Parathyroid adenoma (tissue), 2 donors: ENCODE measurements at regions not wholly inside any gene's neighbourhood (a gene's known extent, or its start where the extent isn't known, plus 50 kb on each side); places are given as distances from the start of the nearest gene placed in this dataset.
"Not testable (repeated sequence)": the region's sequence is repeated elsewhere in the genome, so short reads cannot be mapped to it uniquely, and the experiment has no call there.

ENCODE experiments used
- H2AFZ ChIP-seq: fragments of 300-600 bp; sonication (generic); one replicate; pipeline ENCODE4 v1.7.0; 2017; ENCODE audit warnings: antibody characterized with exemption, mild to moderate bottlenecking
- H3K27ac ChIP-seq: fragments of 300-600 bp; sonication (generic); one replicate; pipeline ENCODE4 v1.7.0; 2017
- H3K27me3 ChIP-seq: fragments of 300-600 bp; sonication (generic); one replicate; pipeline ENCODE4 v1.7.0; 2017; ENCODE audit warnings: low read length; ENCODE audit not compliant: control insufficient read depth, insufficient read depth
- H3K36me3 ChIP-seq: fragments of 300-600 bp; sonication (generic); one replicate; pipeline ENCODE4 v1.7.0; 2017; ENCODE audit warnings: low read length; ENCODE audit not compliant: control insufficient read depth, insufficient read depth
- H3K4me1 ChIP-seq: fragments of 300-600 bp; sonication (generic); one replicate; pipeline ENCODE4 v1.7.0; 2017; ENCODE audit warnings: control low read depth
- H3K4me2 ChIP-seq: fragments of 300-600 bp; sonication (generic); one replicate; pipeline ENCODE4 v1.7.0; 2017; ENCODE audit warnings: low read length
- H3K4me3 ChIP-seq: fragments of 300-600 bp; sonication (generic); one replicate; pipeline ENCODE4 v1.7.0; 2017; ENCODE audit warnings: low read depth, low read length
- H3K79me2 ChIP-seq: fragments of 300-600 bp; sonication (generic); one replicate; pipeline ENCODE4 v1.7.0; 2017; ENCODE audit warnings: control low read depth
- H3K9ac ChIP-seq: fragments of 300-600 bp; sonication (generic); one replicate; pipeline ENCODE4 v1.7.0; 2017; ENCODE audit warnings: mild to moderate bottlenecking
- H3K9me3 ChIP-seq: fragments of 300-600 bp; sonication (generic); one replicate; pipeline ENCODE4 v1.7.0; 2017; ENCODE audit warnings: low read length; ENCODE audit not compliant: control insufficient read depth
- CTCF ChIP-seq: fragments of 300-600 bp; sonication (generic); IDR thresholded peaks from one replicate; pipeline ENCODE4 v1.7.0; 2017; ENCODE audit warnings: antibody characterized with exemption, mild to moderate bottlenecking
- donor health status: primary hyperparathyroidism.

DNA sequence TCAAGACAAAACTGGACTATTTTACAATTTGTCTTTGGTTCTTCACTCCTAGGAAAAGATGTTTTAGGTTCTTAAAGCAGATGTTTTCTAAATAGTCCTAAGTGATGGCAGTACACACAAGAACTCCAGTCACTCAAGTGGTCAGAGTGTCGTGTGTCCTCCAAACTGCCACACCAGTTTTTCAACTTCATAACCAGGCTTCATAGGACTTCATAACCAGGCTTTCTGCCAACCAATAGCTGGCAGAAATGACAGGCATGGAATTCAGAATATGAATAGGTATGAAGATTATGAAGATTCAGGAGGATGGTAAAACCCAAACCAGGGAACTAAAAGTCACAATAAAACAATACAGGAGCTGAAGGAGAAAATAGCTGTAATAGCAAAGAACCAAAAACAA lies 721.2 kb upstream of the SEMA3D start:
- no peak overlapping the region for H3K4me2 ChIP-seq

DNA sequence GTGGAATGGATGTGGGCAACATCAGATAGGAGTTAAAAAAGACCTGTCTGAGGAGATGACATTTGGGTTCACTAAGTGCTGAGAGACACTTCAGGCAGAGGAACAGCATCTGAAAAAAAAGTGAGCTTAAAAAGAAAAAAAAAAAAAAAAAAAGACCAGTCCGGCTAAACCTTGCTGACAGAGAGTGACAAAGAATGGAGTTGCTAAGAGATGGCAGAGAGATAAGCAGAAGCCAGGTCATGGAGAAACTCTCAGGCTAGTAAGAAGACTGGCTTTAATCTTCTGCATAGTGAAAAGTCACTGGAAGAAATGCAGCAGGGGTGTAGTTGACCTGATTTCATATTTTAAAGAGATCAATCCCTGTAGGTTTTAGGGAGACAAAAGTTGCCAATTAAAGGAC lies 711.1 kb upstream of the SEMA3D start:
- H3K9me3 ChIP-seq = no peaks in the 10 kb centered on the region
- H3K4me2 ChIP-seq = no peak overlapping the region
- H3K27ac ChIP-seq = no peak overlapping the region
- H3K4me1 ChIP-seq = no peaks in the 10 kb centered on the region
- no peaks in the 10 kb centered on the region for H3K27me3 ChIP-seq
- H3K9ac ChIP-seq = no peak overlapping the region
- H3K79me2 ChIP-seq = no peaks in the 10 kb centered on the region
- H3K4me3 ChIP-seq = no peak overlapping the region
- H3K36me3 ChIP-seq = no peaks in the 10 kb centered on the region
- no peak overlapping the region for H2AFZ ChIP-seq
- no peak for TF ChIP-seq CTCF

More for the DNA sequence above, 721.2 kb upstream of the SEMA3D start:
- Histone ChIP-seq H3K4me3 (no peak overlapping the region), H3K9ac (no peak overlapping the region), H2AFZ (no peak overlapping the region), H3K9me3 (no peaks in the 10 kb centered on the region), H3K36me3 (no peaks in the 10 kb centered on the region), H3K27me3 (no peaks in the 10 kb centered on the region), H3K27ac (no peak overlapping the region), H3K4me1 (no peaks in the 10 kb centered on the region), H3K79me2 (no peaks in the 10 kb centered on the region)
- no peak for TF ChIP-seq CTCF

DNA sequence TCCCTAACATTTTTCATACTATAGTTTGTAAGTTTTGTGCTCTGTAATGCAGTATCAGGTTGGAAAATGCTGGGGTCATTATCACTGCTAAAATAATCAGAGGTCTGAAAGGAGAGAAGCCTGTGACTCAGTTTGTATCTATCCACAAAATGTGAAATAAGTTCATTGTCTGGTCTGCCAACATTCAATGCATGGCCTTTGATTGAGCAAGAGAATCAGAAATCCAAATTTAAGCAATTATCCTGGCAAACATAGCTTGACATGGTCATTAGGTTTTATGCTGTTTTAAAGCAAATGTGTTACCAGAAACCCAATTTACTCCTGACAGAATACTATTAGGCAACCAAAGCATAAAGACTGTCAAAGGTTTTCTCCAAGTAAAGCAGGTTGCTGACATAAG lies 709.7 kb upstream of the SEMA3D start:
- H3K36me3 ChIP-seq = no peaks in the 10 kb centered on the region
- no peak overlapping the region for H3K27ac ChIP-seq
- no peak for TF ChIP-seq CTCF
- H3K27me3 ChIP-seq = no peaks in the 10 kb centered on the region
- no peaks in the 10 kb centered on the region for H3K4me1 ChIP-seq
- no peak overlapping the region for H3K4me2 ChIP-seq
- no peak overlapping the region for H3K4me3 ChIP-seq
- H3K9me3 ChIP-seq = no peaks in the 10 kb centered on the region
- no peak overlapping the region for H3K9ac ChIP-seq
- no peaks in the 10 kb centered on the region for H3K79me2 ChIP-seq
- no peak overlapping the region for H2AFZ ChIP-seq

DNA sequence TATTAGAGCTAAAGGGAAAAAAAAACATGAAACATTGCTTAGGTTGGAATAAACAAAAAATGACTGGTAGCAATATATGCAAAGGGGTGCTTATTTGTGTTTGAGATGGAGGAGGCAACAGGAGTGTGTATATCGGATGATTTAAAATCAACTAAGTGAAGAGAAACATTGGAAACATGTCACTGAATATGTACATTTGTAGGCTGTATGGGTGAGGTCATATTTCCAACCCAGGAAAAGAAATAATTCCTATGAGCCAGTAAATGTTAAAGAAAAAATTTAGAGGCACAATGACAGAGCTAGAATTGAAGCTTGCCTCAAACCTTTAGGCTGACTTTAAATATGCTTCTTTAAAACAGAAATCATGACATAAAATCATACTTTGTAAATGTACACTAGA lies 709.0 kb upstream of the SEMA3D start:
- no peaks in the 10 kb centered on the region for H3K79me2 ChIP-seq
- no peak overlapping the region for H3K9ac ChIP-seq
- TF ChIP-seq CTCF = no peak
- no peaks in the 10 kb centered on the region for H3K36me3 ChIP-seq
- no peak overlapping the region for H3K4me2 ChIP-seq
- H3K4me1 ChIP-seq = no peaks in the 10 kb centered on the region
- H2AFZ ChIP-seq = no peak overlapping the region
- H3K27ac ChIP-seq = no peak overlapping the region
- no peak overlapping the region for H3K4me3 ChIP-seq
- H3K9me3 ChIP-seq = no peaks in the 10 kb centered on the region
- no peaks in the 10 kb centered on the region for H3K27me3 ChIP-seq

DNA sequence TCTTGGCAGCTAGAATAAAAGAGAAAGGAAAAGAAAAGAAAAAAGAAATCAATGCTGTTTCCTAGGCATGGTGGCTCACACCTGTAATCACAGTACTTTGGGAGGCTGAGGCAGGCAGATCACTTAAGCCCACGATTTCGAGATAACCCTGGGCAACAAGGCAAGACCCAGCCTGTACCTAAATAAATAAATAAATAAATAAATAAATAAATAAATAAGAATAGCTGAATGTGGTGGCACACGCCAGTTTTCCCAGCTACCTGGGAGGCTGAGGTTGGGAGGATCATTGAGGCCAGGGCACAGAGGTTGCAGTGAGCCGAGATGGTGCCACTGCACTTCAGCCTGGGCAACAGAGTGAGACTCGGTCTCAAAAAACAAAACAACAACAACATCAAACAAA lies 705.0 kb upstream of the SEMA3D start:
- H3K27me3 ChIP-seq, H3K36me3 ChIP-seq, H3K9me3 ChIP-seq, H3K4me2 ChIP-seq, H3K4me3 ChIP-seq, H3K27ac ChIP-seq, H3K4me1 ChIP-seq, H3K79me2 ChIP-seq, H3K9ac ChIP-seq, H2AFZ ChIP-seq: not testable (repeated sequence)
